ENCODE measurements at regions not wholly inside any gene's neighbourhood (a gene's known extent, or its start where the extent isn't known, plus 50 kb on each side); places are given as distances from the start of the nearest gene placed in this dataset.
"Not testable (repeated sequence)": the region's sequence is repeated elsewhere in the genome, so short reads cannot be mapped to it uniquely, and the experiment has no call there.

DNA sequence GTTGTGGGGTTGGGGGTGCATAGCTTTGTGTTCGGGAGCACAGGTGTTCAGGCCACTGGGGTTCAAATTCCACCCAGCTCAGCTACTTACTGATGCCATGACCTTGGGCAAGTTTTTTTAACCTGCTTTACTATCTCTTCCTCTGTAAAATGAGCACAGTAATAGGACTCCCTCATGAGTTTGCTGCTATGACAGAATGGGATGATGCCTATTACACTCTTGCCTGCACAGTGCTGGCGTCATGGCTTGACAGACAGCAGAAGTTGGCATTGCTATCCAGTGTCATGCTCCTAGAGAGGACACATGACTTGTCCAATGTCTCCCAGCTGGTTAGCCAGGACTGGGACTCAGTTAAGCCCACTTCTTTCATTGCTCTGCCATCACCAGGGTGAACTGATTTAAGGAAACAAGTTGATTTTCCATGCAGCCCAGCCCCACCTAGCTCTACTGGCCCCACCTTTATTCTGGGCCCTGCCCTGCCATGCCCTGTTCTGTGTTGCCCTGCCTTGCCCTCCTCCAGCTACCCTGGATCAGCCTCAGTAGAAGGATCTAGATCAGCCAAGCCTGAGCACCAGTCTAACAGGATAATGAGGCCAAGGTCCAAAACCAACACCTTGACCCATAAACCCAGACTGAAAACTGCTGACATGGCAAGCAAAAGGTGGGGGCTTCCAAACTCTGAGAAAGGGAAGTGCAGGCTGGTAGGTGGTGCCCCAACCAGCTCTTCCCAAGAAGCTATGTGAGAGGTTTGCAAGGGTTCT is 155.8 kb upstream of the ATP11B start:
- Histone ChIP-seq H3K4me3 (no peak overlapping the region), H3K36me3 (ENCODE audit: insufficient read depth, low read length) (no peaks in the 10 kb centered on the region), H3K27ac (no peak overlapping the region), H3K9me3 (ENCODE audit: low read depth, low read length) (no peaks in the 10 kb centered on the region; the same call in 1 of the 2 replicates), H3K9ac (ENCODE audit: insufficient read length) (no peak overlapping the region)
- TF ChIP-seq FOXP2 (optimal IDR thresholded peaks at IDR 0.05; ENCODE audit: control extremely low read depth, extremely low read length, insufficient read depth) = no peak
- no peak for TF ChIP-seq POLR2AphosphoS5 (IDR thresholded peaks at IDR 0.05; ENCODE audit: borderline replicate concordance, low read depth, low read length)
- no peak for TF ChIP-seq EZH2 (IDR thresholded peaks at IDR 0.05)
- DNase-seq (ENCODE audit: low read depth, low spot score) = no peak

- Histone ChIP-seq H3K27ac (no peak overlapping the region), H3K9ac (ENCODE audit: insufficient read length) (no peak overlapping the region), H3K9me3 (ENCODE audit: low read depth, low read length) (no peaks in the 10 kb centered on the region; the same call in 1 of the 2 replicates), H3K36me3 (ENCODE audit: insufficient read depth, low read length) (no peaks in the 10 kb centered on the region), H3K4me3 (no peak overlapping the region)
- no peak for DNase-seq (ENCODE audit: low read depth, low spot score)
- TF ChIP-seq EZH2 (IDR thresholded peaks at IDR 0.05) (no peak), POLR2AphosphoS5 (IDR thresholded peaks at IDR 0.05; ENCODE audit: borderline replicate concordance, low read depth, low read length) (no peak), FOXP2 (optimal IDR thresholded peaks at IDR 0.05; ENCODE audit: control extremely low read depth, extremely low read length, insufficient read depth) (no peak)
Observed at GRCh38 chr3:182644013-182644412, 149.3 kb upstream of the ATP11B start.

DNA sequence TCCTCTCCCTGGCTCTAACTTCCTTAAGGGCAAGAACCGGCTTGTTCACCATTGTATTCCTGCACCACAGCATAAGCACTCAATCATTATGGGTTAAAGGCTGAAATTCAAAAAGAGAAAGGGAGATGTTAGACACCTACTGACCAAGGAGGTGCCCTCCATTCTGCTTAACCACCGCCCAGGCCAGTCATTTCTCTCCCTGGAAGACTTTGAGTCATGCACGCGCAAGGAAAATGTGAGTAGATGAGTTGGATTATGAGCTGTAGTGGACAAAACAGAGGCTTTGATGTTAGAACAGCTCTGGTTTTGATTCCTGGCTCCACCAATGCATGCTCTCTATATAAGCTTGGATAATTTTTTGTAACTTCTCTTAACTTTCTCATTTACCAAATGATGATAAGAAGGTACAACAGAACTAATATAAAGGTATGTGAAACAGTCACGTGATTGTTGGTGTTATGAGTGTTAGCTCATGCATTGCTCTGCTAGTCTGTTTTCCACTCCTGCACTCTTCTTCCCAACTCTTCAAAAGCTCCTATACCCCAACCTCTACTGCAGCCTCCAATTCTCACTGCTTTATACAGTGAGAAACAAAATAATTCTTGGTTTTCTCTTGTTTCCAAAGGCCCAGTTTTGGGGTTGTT is 148.4 kb upstream of the ATP11B start:
- Histone ChIP-seq H3K36me3 (ENCODE audit: insufficient read depth, low read length) (no peaks in the 10 kb centered on the region), H3K9me3 (ENCODE audit: low read depth, low read length) (no peaks in the 10 kb centered on the region; the same call in 1 of the 2 replicates), H3K4me3 (no peak overlapping the region), H3K27ac (no peak overlapping the region), H3K9ac (ENCODE audit: insufficient read length) (no peak overlapping the region)
- DNase-seq (ENCODE audit: low read depth, low spot score) = no peak
- no peak for TF ChIP-seq EZH2 (IDR thresholded peaks at IDR 0.05)
- TF ChIP-seq FOXP2 (optimal IDR thresholded peaks at IDR 0.05; ENCODE audit: control extremely low read depth, extremely low read length, insufficient read depth) = no peak
- TF ChIP-seq POLR2AphosphoS5 (IDR thresholded peaks at IDR 0.05; ENCODE audit: borderline replicate concordance, low read depth, low read length) = no peak

DNA sequence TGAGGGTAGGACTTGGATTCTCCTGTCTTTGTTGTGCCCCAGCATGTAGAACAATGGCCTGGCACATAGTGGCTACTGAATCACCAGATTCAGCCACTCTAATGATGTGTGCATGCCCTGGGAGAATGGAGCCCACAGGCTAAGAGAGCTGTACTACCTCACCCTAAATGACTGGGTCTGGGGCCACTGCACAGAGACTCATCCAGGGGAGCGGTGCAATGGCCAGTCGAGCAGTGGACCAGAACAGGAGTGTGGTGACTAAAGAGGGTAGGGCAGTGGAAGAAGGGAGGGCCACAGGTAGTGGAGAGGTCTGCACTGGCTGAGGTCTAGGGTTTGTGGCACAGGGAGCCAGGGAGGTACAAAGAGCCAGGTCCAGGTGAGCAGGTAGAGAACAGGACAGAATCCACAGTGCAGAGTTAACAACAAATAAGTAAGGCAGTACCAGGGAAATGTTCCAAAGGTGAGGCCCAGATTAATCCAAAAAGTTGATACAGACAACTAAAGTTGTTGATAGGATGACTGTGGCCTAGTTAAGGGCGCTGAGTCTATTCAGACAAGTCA is 142.7 kb upstream of the ATP11B start:
- TF ChIP-seq EZH2 (IDR thresholded peaks at IDR 0.05) = no peak
- no peak for TF ChIP-seq FOXP2 (optimal IDR thresholded peaks at IDR 0.05; ENCODE audit: control extremely low read depth, extremely low read length, insufficient read depth)
- TF ChIP-seq POLR2AphosphoS5 (IDR thresholded peaks at IDR 0.05; ENCODE audit: borderline replicate concordance, low read depth, low read length) = no peak
- DNase-seq (ENCODE audit: low read depth, low spot score) = no peak
- H3K27ac ChIP-seq = no peak overlapping the region
- no peak overlapping the region for H3K9ac ChIP-seq (ENCODE audit: insufficient read length)
- H3K4me3 ChIP-seq = no peak overlapping the region
- H3K36me3 ChIP-seq (ENCODE audit: insufficient read depth, low read length) = no peaks in the 10 kb centered on the region
- H3K9me3 ChIP-seq (ENCODE audit: low read depth, low read length) = no peaks in the 10 kb centered on the region

- no peak for DNase-seq (ENCODE audit: low read depth, low spot score)
- Histone ChIP-seq H3K9ac (ENCODE audit: insufficient read length) (no peak overlapping the region), H3K9me3 (ENCODE audit: low read depth, low read length) (no peaks in the 10 kb centered on the region), H3K4me3 (no peak overlapping the region), H3K27ac (no peak overlapping the region), H3K36me3 (ENCODE audit: insufficient read depth, low read length) (no peaks in the 10 kb centered on the region)
- TF ChIP-seq POLR2AphosphoS5 (IDR thresholded peaks at IDR 0.05; ENCODE audit: borderline replicate concordance, low read depth, low read length) (no peak), FOXP2 (optimal IDR thresholded peaks at IDR 0.05; ENCODE audit: control extremely low read depth, extremely low read length, insufficient read depth) (no peak), EZH2 (IDR thresholded peaks at IDR 0.05) (no peak)
Observed at GRCh38 chr3:182651461-182651860, 141.8 kb upstream of the ATP11B start.

DNA sequence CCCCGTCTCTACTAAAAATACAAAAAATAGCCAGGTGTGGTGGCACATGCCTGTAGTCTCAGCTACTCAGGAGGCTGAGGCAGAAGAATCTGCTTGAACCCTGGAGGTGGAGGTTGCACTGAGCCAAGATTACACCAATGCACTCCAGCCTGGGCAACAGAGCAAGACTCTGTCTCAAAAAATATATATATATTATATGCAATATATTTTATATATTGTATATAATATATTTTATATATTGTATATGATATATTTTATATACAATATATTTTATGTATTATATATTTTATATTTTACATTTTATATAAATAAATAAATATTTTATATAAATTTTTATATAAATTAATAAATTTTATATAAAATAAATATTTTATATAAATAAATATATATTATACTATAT is 140.2 kb upstream of the ATP11B start:
- not testable (repeated sequence) for H3K9me3 ChIP-seq (ENCODE audit: low read depth, low read length); DNase-seq (ENCODE audit: low read depth, low spot score); H3K27ac ChIP-seq

DNA sequence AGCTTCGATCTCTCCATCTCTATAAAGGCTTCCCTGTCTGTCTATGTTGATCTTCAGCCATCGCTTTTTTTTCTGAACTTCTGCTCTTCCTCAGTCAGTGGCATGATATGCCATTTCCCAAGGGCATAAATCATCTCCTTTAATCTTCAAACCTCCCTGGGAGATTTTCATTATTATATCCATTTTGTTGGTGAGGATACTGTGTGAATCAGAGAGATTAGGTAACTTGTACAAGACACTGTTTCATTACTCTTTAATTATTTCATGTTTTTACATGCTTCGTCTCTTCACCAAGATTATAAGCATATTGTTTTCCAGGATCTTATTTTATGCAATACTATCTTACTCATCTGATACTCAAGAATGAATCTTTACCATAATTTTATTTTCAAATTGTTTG is 124.8 kb upstream of the ATP11B start:
- no peak for DNase-seq (ENCODE audit: low read depth, low spot score)
- H3K9ac ChIP-seq (ENCODE audit: insufficient read length) = no peak overlapping the region
- H3K36me3 ChIP-seq (ENCODE audit: insufficient read depth, low read length) = no peaks in the 10 kb centered on the region
- no peaks in the 10 kb centered on the region for H3K9me3 ChIP-seq (ENCODE audit: low read depth, low read length)
- H3K4me3 ChIP-seq = no peak overlapping the region
- TF ChIP-seq POLR2AphosphoS5 (IDR thresholded peaks at IDR 0.05; ENCODE audit: borderline replicate concordance, low read depth, low read length) (no peak), FOXP2 (optimal IDR thresholded peaks at IDR 0.05; ENCODE audit: control extremely low read depth, extremely low read length, insufficient read depth) (no peak), EZH2 (IDR thresholded peaks at IDR 0.05) (no peak)
- H3K27ac ChIP-seq = no peak overlapping the region

More for the DNA sequence above, 140.2 kb upstream of the ATP11B start:
- not testable (repeated sequence) for H3K9ac ChIP-seq (ENCODE audit: insufficient read length); H3K36me3 ChIP-seq (ENCODE audit: insufficient read depth, low read length); H3K4me3 ChIP-seq

GRCh38 chr3:182668974-182669373 is 124.3 kb upstream of the ATP11B start:
- Histone ChIP-seq H3K36me3 (ENCODE audit: insufficient read depth, low read length) (no peaks in the 10 kb centered on the region), H3K27ac (no peak overlapping the region), H3K9ac (ENCODE audit: insufficient read length) (no peak overlapping the region), H3K9me3 (ENCODE audit: low read depth, low read length) (no peaks in the 10 kb centered on the region), H3K4me3 (no peak overlapping the region)
- DNase-seq (ENCODE audit: low read depth, low spot score) = no peak
- TF ChIP-seq EZH2 (IDR thresholded peaks at IDR 0.05) (no peak), POLR2AphosphoS5 (IDR thresholded peaks at IDR 0.05; ENCODE audit: borderline replicate concordance, low read depth, low read length) (no peak), FOXP2 (optimal IDR thresholded peaks at IDR 0.05; ENCODE audit: control extremely low read depth, extremely low read length, insufficient read depth) (no peak)
